Upper lobe of left lung (tissue), 6 donors: ENCODE measurements at regions not wholly inside any gene's neighbourhood (a gene's known extent, or its start where the extent isn't known, plus 50 kb on each side); places are given as distances from the start of the nearest gene placed in this dataset.

Source experiments
- ATAC-seq, 2 donors: fragments of 200-7000 bp; cut with Tn5 transposase; one replicate each; pipeline ENCODE4 v1.9.1; 2022; ENCODE audit warnings: mild to moderate bottlenecking in 2 of 2, moderate library complexity in 2 of 2; ENCODE audit not compliant: low FRiP score in 2 of 2
- DNase-seq, 2 donors: peaks; one replicate each; pipeline ENCODE4 v3.0.0-alpha.2; 2019 to 2020
- H3K27ac ChIP-seq, 4 donors: fragments of 200-600 bp; sonication (generic); one replicate each; pipeline ENCODE4 v1.5.1; 2016 to 2019
- H3K27me3 ChIP-seq, 4 donors: fragments of 200-600 bp; sonication (generic); one replicate each; pipeline ENCODE4 v1.5.1; 2017 to 2019
- H3K36me3 ChIP-seq, 4 donors: fragments of 200-600 bp; sonication (generic); one replicate each; pipeline ENCODE4 v1.5.1; 2016 to 2019
- H3K4me1 ChIP-seq, 4 donors: fragments of 200-600 bp; sonication (generic); one replicate each; pipeline ENCODE4 v1.5.1; 2018 to 2019
- H3K4me3 ChIP-seq, 4 donors: fragments of 200-600 bp; sonication (generic); one replicate each; pipeline ENCODE4 v1.5.1; 2017 to 2019; ENCODE audit warnings: mild to moderate bottlenecking in 2 of 4, moderate library complexity in 1 of 4
- H3K9me3 ChIP-seq, 4 donors: fragments of 200-600 bp; sonication (generic); one replicate each; pipeline ENCODE4 v1.5.1; 2018 to 2019
- EP300 ChIP-seq, 4 donors: sonication (generic); formaldehyde crosslinking; IDR thresholded peaks; one replicate each; pipeline ENCODE4 v1.5.1; 2017; ENCODE audit warnings: antibody characterized with exemption in 4 of 4, control low read depth in 2 of 4
- POLR2A ChIP-seq, 4 donors: fragments of 450-650 bp; IDR thresholded peaks; one replicate each; pipeline ENCODE4 v1.5.1; 2016 to 2017; ENCODE audit warnings: antibody characterized with exemption in 4 of 4, mild to moderate bottlenecking in 2 of 4
- POLR2AphosphoS5 ChIP-seq, 2 donors: sonication (generic); formaldehyde crosslinking; IDR thresholded peaks; one replicate each; pipeline ENCODE4 v1.5.1; 2017; ENCODE audit warnings: antibody characterized with exemption in 2 of 2
- WGBS, 2 donors: methylation state at CpG; one replicate each; pipeline ENCODE4 v1.1.5; 2017 to 2018; 5-methylcytosine and 5-hydroxymethylcytosine counted together
- TF ChIP-seq, protein P1 (sequence below), 6 experiments: fragments of 450-650 bp in 4 of 6; fragments of 200-600 bp in 2 of 6; sonication (generic) in 2 of 6; IDR thresholded peaks; one replicate each; pipeline ENCODE4 v1.5.1; 2016 to 2019; ENCODE audit warnings: antibody characterized with exemption in 6 of 6
- donor health status: DM: no; HTN: no; CAD: no; lungs with moderate emphysema.
- donor health status: DM: no; HTN: yes; CAD: no; lungs with severe emphysema.

DNA sequence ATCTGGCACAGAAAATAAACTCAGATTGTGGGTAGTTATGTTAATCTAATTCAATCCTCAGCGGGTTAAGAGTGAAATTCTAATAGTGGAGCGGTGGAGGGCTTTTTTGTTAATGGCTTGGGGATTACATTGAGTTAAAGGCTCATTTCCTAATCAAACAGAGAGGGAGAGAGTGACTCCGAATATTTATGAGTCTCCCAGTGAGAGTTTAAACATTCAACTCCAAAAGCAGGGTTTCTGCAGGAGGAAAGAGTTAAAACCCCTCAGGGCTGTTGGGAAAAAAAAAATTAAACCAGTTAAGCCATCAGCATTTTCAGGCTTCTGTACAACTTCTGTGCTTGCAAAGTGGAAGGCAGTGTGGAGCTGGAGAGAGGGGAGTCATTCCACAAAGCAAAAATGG is 62.1 kb upstream of the ESRRB start:
- H3K4me3 ChIP-seq = no peak overlapping the region
- no peaks in the 10 kb centered on the region for H3K27me3 ChIP-seq
- no peaks in the 10 kb centered on the region for H3K36me3 ChIP-seq
- no peaks in the 10 kb centered on the region for H3K4me1 ChIP-seq
- TF ChIP-seq POLR2AphosphoS5 (IDR thresholded peaks at IDR 0.05) = no peak
- TF ChIP-seq EP300 (IDR thresholded peaks at IDR 0.05) = no peak
- TF ChIP-seq POLR2A (IDR thresholded peaks at IDR 0.05) = no peak
- TF ChIP-seq, protein P1, sequence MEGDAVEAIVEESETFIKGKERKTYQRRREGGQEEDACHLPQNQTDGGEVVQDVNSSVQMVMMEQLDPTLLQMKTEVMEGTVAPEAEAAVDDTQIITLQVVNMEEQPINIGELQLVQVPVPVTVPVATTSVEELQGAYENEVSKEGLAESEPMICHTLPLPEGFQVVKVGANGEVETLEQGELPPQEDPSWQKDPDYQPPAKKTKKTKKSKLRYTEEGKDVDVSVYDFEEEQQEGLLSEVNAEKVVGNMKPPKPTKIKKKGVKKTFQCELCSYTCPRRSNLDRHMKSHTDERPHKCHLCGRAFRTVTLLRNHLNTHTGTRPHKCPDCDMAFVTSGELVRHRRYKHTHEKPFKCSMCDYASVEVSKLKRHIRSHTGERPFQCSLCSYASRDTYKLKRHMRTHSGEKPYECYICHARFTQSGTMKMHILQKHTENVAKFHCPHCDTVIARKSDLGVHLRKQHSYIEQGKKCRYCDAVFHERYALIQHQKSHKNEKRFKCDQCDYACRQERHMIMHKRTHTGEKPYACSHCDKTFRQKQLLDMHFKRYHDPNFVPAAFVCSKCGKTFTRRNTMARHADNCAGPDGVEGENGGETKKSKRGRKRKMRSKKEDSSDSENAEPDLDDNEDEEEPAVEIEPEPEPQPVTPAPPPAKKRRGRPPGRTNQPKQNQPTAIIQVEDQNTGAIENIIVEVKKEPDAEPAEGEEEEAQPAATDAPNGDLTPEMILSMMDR (IDR thresholded peaks at IDR 0.05) = no peak
- DNase-seq (no peak), ATAC-seq (no peak)
- WGBS, 2 donors = 54 to 62% methylated on average over 3 of the region's 3 CpGs
- no peaks in the 10 kb centered on the region for H3K9me3 ChIP-seq
- H3K27ac ChIP-seq = no peak overlapping the region

DNA sequence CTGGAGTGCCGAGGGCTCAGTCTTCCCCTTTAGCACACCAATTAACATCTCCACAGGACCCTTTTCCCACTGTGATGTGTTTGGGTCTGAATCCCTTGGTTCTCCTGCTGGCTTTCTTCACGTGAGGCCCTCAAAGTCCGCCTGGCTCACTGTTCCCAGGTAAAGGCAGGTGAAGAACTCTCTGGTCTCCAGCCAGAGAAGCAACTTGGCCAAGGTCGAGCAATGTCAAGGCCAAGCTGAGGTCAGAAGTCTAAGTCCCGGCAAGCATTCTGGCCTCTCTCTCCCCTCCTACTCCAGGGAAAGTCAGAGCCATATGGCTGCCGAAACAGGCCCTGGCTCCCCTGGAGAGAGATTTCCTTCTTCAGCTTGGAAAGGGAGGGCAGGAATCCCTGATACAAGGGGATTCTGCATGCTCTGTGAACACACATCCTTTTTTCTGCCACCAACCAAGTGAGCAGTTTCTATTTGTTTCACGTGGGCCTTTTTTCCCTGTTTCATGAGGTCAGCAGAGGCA is 61.4 kb upstream of the ESRRB start:
- H3K27me3 ChIP-seq = no peaks in the 10 kb centered on the region
- H3K27ac ChIP-seq = no peak overlapping the region
- H3K36me3 ChIP-seq = no peaks in the 10 kb centered on the region
- no peaks in the 10 kb centered on the region for H3K4me1 ChIP-seq
- ATAC-seq = no peak
- no peaks in the 10 kb centered on the region for H3K9me3 ChIP-seq
- no peak overlapping the region for H3K4me3 ChIP-seq
- TF ChIP-seq EP300 (IDR thresholded peaks at IDR 0.05) = no peak
- TF ChIP-seq POLR2A (IDR thresholded peaks at IDR 0.05) = no peak
- no peak for TF ChIP-seq POLR2AphosphoS5 (IDR thresholded peaks at IDR 0.05)
- TF ChIP-seq, protein P1 (IDR thresholded peaks at IDR 0.05) = no peak
- 64 to 71% methylated on average over 6 to 7 of the region's 7 CpGs for WGBS, 2 donors
- DNase-seq = no peak

DNA sequence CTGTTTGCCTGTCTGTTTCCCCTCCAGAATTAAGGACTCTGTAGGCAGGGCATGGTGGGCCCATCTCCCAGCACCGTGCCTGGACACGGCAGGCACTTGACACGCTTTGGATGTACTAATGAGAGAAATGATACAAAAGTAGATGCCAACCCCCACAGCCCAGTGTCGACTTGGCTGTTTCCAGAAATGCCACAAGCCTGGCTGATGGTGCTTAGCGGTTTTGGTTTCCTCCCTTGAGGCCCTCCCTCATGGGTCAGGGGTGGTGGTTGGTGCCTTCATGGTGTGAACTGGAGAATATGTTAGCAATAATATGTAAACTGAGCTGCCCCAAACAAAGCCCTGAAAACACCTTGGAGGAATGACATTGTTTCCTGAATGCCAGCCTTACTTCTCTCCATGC is 55.5 kb upstream of the ESRRB start:
- no peaks in the 10 kb centered on the region for H3K9me3 ChIP-seq
- H3K4me3 ChIP-seq = no peak overlapping the region
- H3K4me1 ChIP-seq = no peaks in the 10 kb centered on the region
- H3K36me3 ChIP-seq = no peaks in the 10 kb centered on the region
- no peak for DNase-seq
- WGBS, 2 donors = 72 to 83% methylated on average over 5 of the region's 5 CpGs
- H3K27ac ChIP-seq = no peak overlapping the region
- ATAC-seq = no peak
- no peak for TF ChIP-seq POLR2AphosphoS5 (IDR thresholded peaks at IDR 0.05)
- no peak for TF ChIP-seq EP300 (IDR thresholded peaks at IDR 0.05)
- no peak for TF ChIP-seq POLR2A (IDR thresholded peaks at IDR 0.05)
- TF ChIP-seq, protein P1 (IDR thresholded peaks at IDR 0.05) = no peak
- no peaks in the 10 kb centered on the region for H3K27me3 ChIP-seq

DNA sequence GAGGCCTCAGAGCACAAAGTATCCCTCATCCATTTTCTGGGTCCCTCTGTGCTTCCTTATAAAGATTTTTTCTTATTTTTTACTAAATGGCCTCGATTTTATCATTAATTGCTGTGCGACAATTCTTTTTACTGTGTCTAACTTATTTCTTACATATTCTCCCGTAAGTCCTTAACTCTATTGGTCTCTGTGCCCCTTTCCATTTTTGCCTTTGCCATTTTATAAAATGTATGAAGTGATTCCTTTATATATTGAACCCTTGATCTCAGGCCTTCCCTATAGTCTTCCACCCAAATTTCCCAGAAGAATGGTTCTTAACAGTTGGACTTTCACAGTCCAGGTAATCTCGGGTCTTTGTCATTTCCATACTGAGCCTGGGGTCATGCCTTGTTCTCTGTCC is 55.0 kb upstream of the ESRRB start:
- Histone ChIP-seq H3K27me3 (no peaks in the 10 kb centered on the region), H3K36me3 (no peaks in the 10 kb centered on the region), H3K4me1 (no peaks in the 10 kb centered on the region), H3K4me3 (no peak overlapping the region), H3K9me3 (no peaks in the 10 kb centered on the region), H3K27ac (no peak overlapping the region)
- 83 to 86% methylated on average over 4 of the region's 4 CpGs for WGBS, 2 donors
- ATAC-seq = no peak
- TF ChIP-seq POLR2AphosphoS5 (IDR thresholded peaks at IDR 0.05) (no peak), POLR2A (IDR thresholded peaks at IDR 0.05) (no peak), EP300 (IDR thresholded peaks at IDR 0.05) (no peak)
- TF ChIP-seq, protein P1 (IDR thresholded peaks at IDR 0.05) = no peak
- DNase-seq = no peak

DNA sequence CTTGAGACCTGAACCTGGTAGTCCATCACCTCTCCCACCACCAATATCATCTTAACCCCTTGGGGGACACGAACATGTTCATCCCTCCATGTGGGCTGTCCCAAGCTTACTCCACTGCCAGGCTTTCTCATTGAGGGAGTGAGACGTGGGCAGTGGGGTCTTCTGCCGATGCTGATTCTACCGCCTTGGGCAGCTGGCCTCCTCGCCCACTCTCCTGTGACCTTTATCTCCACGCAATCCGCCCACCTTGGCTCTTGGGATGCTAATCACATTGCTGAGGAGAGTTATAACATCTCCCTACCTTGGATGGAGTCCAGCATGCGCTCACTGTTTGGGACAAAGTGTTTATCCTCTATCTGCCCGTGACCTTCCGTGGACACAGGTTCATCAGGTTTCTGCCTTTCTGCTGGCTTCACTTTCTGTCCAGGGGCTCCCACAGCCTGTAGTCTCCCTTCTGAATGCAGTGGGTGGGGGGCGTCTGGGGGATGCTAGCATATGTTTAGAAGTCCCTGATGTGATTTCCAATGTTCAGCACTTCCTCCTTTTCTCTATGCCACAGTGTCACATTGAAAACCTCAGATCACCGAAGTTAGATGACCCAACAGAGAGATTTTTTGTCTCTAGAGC is 53.2 kb upstream of the ESRRB start:
- Histone ChIP-seq H3K27me3 (no peaks in the 10 kb centered on the region), H3K9me3 (no peaks in the 10 kb centered on the region), H3K4me3 (no peak overlapping the region), H3K27ac (no peak overlapping the region), H3K36me3 (no peaks in the 10 kb centered on the region), H3K4me1 (no peaks in the 10 kb centered on the region)
- no peak for ATAC-seq
- 78 to 84% methylated on average over 12 of the region's 12 CpGs for WGBS, 2 donors
- TF ChIP-seq EP300 (IDR thresholded peaks at IDR 0.05) = no peak
- TF ChIP-seq, protein P1 (IDR thresholded peaks at IDR 0.05) = no peak
- no peak for TF ChIP-seq POLR2AphosphoS5 (IDR thresholded peaks at IDR 0.05)
- no peak for DNase-seq
